K562 (cell line): ENCODE measurements at regions not wholly inside any gene's neighbourhood (a gene's known extent, or its start where the extent isn't known, plus 50 kb on each side); places are given as distances from the start of the nearest gene placed in this dataset.

ENCODE experiments used
- ATAC-seq: fragments of 200-7000 bp; cut with Tn5 transposase; 3 replicates; pipeline ENCODE4 v1.9.1; 2020; ENCODE audit warnings: moderate library complexity
- BruUV-seq: library from RNA; stranded (reverse); fragments of 400-500 nt; replicated peaks from 2 replicates; lab custom pipeline; 2021; lab: Mats Ljungman, UMichigan
- CTCF ChIA-PET: fragments of 300-600 bp; formaldehyde crosslinking; extraction: SDS; loops from one replicate; lab custom pipeline; 2021; ENCODE audit warnings: low intra/inter-chr PET ratio; lab: Yijun Ruan, JAX
- POLR2A ChIA-PET: fragments of 300-600, 350-650 bp; sonication (Branson Sonifier 250); formaldehyde crosslinking; extraction: SDS; loops from one replicate; lab custom pipeline; 2021; ENCODE audit warnings: antibody characterized with exemption, inconsistent platforms; lab: Yijun Ruan, JAX
- DNase-seq, 4 experiments: peaks; one replicate each; pipeline versions ENCODE4 v3.0.0 to v3.0.0-alpha.2; 2011 to 2018; ENCODE audit warnings: low spot score in 3 of 4, mixed read lengths in 3 of 4; ENCODE audit errors: extremely low read depth in 1 of 4
- FAIRE-seq: peaks from 2 replicates; lab custom pipeline; 2011; peaks lifted over from hg19 to GRCh38; lab: Jason Lieb, UNC
- H2AFZ ChIP-seq: 2 replicates; pipeline ENCODE4 v1.6.0; 2011; ENCODE audit warnings: low read depth, low read length, control low read depth, inconsistent platforms
- H3K27ac ChIP-seq: fragments of 200-600 bp; 3 replicates; pipeline ENCODE4 v1.8.0; 2011; ENCODE audit warnings: low read depth, mild to moderate bottlenecking, control low read depth, inconsistent platforms, low read length, moderate library complexity, mixed read lengths; ENCODE audit errors: extremely low read depth
- H3K27me3 ChIP-seq, 2 experiments: fragments of 300-600 bp in 1 of 2; 2 replicates in 1 of 2; 3 replicates in 1 of 2; pipeline versions ENCODE4 v1.6.0 to v1.8.0; 2011; ENCODE audit warnings: inconsistent platforms in 2 of 2, low read length in 2 of 2, mild to moderate bottlenecking in 1 of 2, mixed read lengths in 1 of 2, moderate library complexity in 1 of 2; ENCODE audit not compliant: control insufficient read depth in 2 of 2, insufficient read depth in 2 of 2
- H3K36me3 ChIP-seq: fragments of 300-600 bp; 3 replicates; pipeline ENCODE4 v1.8.0; 2011; ENCODE audit warnings: mild to moderate bottlenecking, low read length, inconsistent platforms; ENCODE audit not compliant: control insufficient read depth, insufficient read depth
- H3K4me1 ChIP-seq, 2 experiments: fragments of 200-600 bp in 1 of 2; replicated peaks in 1 of 2; 2 replicates in 1 of 2; 3 replicates in 1 of 2; pipeline versions ENCODE4 v1.5.1 to v1.8.0; 2011; ENCODE audit warnings: inconsistent platforms in 2 of 2, low read length in 2 of 2, mild to moderate bottlenecking in 1 of 2, mixed read lengths in 1 of 2, moderate library complexity in 1 of 2; ENCODE audit not compliant: control insufficient read depth in 2 of 2, insufficient read depth in 2 of 2
- H3K4me2 ChIP-seq: 2 replicates; pipeline ENCODE4 v1.6.1; 2011; ENCODE audit warnings: low read length, control low read depth, inconsistent platforms, mixed read lengths; ENCODE audit not compliant: insufficient read depth
- H3K4me3 ChIP-seq: fragments of 200-600 bp; sonication (generic), shearing (Covaris generic); 2 replicates; pipeline ENCODE4 v1.5.1; 2016; ENCODE audit warnings: control low read depth, inconsistent platforms
- H3K79me2 ChIP-seq: fragments of 200-600 bp; 3 replicates; pipeline ENCODE4 v1.8.0; 2011; ENCODE audit warnings: low read length, inconsistent platforms; ENCODE audit not compliant: control insufficient read depth, insufficient read depth
- H3K9ac ChIP-seq, 2 experiments: 2 replicates each; pipeline versions ENCODE4 v1.6.0 to v1.6.1; 2011; ENCODE audit warnings: low read depth in 2 of 2, low read length in 2 of 2, control low read depth in 1 of 2, inconsistent platforms in 1 of 2, mild to moderate bottlenecking in 1 of 2, mixed read lengths in 1 of 2; ENCODE audit not compliant: insufficient read depth in 1 of 2
- H3K9me1 ChIP-seq: one replicate; pipeline ENCODE4 v1.6.0; 2011; ENCODE audit warnings: inconsistent platforms, mild to moderate bottlenecking, low read length, moderate library complexity; ENCODE audit not compliant: control insufficient read depth, insufficient read depth
- H3K9me3 ChIP-seq: replicated peaks from 2 replicates; pipeline ENCODE4 v1.5.1; 2011; ENCODE audit warnings: low read depth, low read length, inconsistent platforms; ENCODE audit not compliant: control insufficient read depth, insufficient read depth
- H4K20me1 ChIP-seq: replicated peaks from 2 replicates; pipeline ENCODE4 v1.6.1; 2011; ENCODE audit warnings: low read length, inconsistent platforms, mixed read lengths; ENCODE audit not compliant: control insufficient read depth, insufficient read depth
- EP400 ChIP-seq: fragments of 450-650 bp; IDR thresholded peaks from 2 replicates; pipeline ENCODE4 v1.6.1; 2017; ENCODE audit warnings: antibody characterized with exemption, mild to moderate bottlenecking, moderate library complexity
- EZH2 ChIP-seq: IDR thresholded peaks from 2 replicates; pipeline ENCODE4 v1.6.1; 2012; ENCODE audit warnings: low read depth, mild to moderate bottlenecking, inconsistent platforms, low read length, borderline replicate concordance
- HCFC1 ChIP-seq: IDR thresholded peaks from 2 replicates; pipeline ENCODE4 v1.6.1; 2012; ENCODE audit warnings: low read depth, low read length, improper control_type of control experiment
- HNRNPL ChIP-seq: fragments of 200-400 bp; formaldehyde crosslinking; IDR thresholded peaks from 2 replicates; pipeline ENCODE4 v1.6.1; 2017; ENCODE audit warnings: low read depth, mild to moderate bottlenecking, low read length
- ID3 ChIP-seq, 2 experiments: fragments of 250-450 bp in 1 of 2; fragments of 450-650 bp in 1 of 2; sonication (Bioruptor Pico) in 1 of 2; IDR thresholded peaks; 2 replicates each; pipeline versions ENCODE4 v1.6.1 to v1.8.0; 2016 to 2021; ENCODE audit warnings: mild to moderate bottlenecking in 2 of 2, moderate library complexity in 2 of 2, missing compliant biosample characterization in 1 of 2, missing genetic modification characterization in 1 of 2
- JUN ChIP-seq, 2 experiments: sonication (generic) in 1 of 2; formaldehyde crosslinking in 1 of 2; IDR thresholded peaks; 2 replicates each; pipeline versions ENCODE4 v1.6.1 to v1.8.0; 2012 to 2022; ENCODE audit warnings: borderline replicate concordance in 2 of 2, mild to moderate bottlenecking in 2 of 2, improper control_type of control experiment in 1 of 2, low read depth in 1 of 2, low read length in 1 of 2, missing genetic modification reagents in 1 of 2
- KAT2B ChIP-seq: IDR thresholded peaks from one replicate; pipeline ENCODE4 v1.6.1; 2012; ENCODE audit warnings: low read depth, mild to moderate bottlenecking, control low read depth, inconsistent platforms, low read length, moderate library complexity
- NFIX ChIP-seq: fragments of 250-450 bp; sonication (Bioruptor Pico); IDR thresholded peaks from 2 replicates; pipeline ENCODE4 v1.4.0; 2020; ENCODE audit warnings: low read depth, mild to moderate bottlenecking, moderate library complexity
- PHB2 ChIP-seq: fragments of 450-650 bp; IDR thresholded peaks from 2 replicates; pipeline ENCODE4 v1.6.1; 2017; ENCODE audit warnings: low read depth
- PML ChIP-seq: IDR thresholded peaks from 2 replicates; pipeline ENCODE4 v1.6.1; 2012; ENCODE audit warnings: low read length, inconsistent platforms
- TEAD2 ChIP-seq: fragments of 450-650 bp; IDR thresholded peaks from 2 replicates; pipeline ENCODE4 v1.6.1; 2016; ENCODE audit warnings: missing genetic modification characterization, control low read depth, missing compliant biosample characterization
- ZC3H8 ChIP-seq: fragments of 450-650 bp; IDR thresholded peaks from 2 replicates; pipeline ENCODE4 v1.6.1; 2017
- ZNF124 ChIP-seq: sonication (generic); formaldehyde crosslinking; IDR thresholded peaks from 2 replicates; pipeline ENCODE4 v1.8.1; 2022; ENCODE audit warnings: missing genetic modification reagents
- ZNF133 ChIP-seq: fragments of 250-450 bp; sonication (Bioruptor Pico); IDR thresholded peaks from 2 replicates; pipeline ENCODE4 v1.4.0; 2020; ENCODE audit warnings: mild to moderate bottlenecking
- WGBS: fragments of 100-300 bp; shearing (Covaris generic); methylation state at CpG from one replicate; pipeline ENCODE4 v1.1.6; 2016; ENCODE audit warnings: low coverage, mixed read lengths; ENCODE audit not compliant: insufficient coverage; ENCODE audit errors: missing lambda C conversion rate; 5-methylcytosine and 5-hydroxymethylcytosine counted together
- in situ Hi-C: fragments of 300-500 bp; cut with MboI; formaldehyde crosslinking; loops from 4 replicates; pipeline ENCODE4 v1.15.0; 2018; ENCODE audit warnings: inconsistent platforms, mixed read lengths
- intact Hi-C: fragments of 100-400 bp; cut with micrococcal nuclease; formaldehyde crosslinking; loops from 2 replicates; pipeline ENCODE4 v1.14.2; 2022
- TF ChIP-seq, protein P1 (sequence below): sonication (generic); formaldehyde crosslinking; IDR thresholded peaks from 2 replicates; pipeline ENCODE4 v1.8.0; 2023; ENCODE audit warnings: mild to moderate bottlenecking, missing genetic modification reagents
- TF ChIP-seq, protein P2 (sequence below): fragments of 450-650 bp; IDR thresholded peaks from 2 replicates; pipeline ENCODE4 v1.6.1; 2016; ENCODE audit warnings: low read depth, mild to moderate bottlenecking, moderate library complexity
- TF ChIP-seq, protein P3 (sequence below), 2 experiments: fragments of 450-650 bp in 1 of 2; sonication (generic) in 1 of 2; formaldehyde crosslinking in 1 of 2; IDR thresholded peaks in 1 of 2; conservative IDR thresholded peaks in 1 of 2; 2 replicates each; pipeline versions ENCODE4 v1.6.1 to v1.8.1; 2016 to 2023; ENCODE audit warnings: mild to moderate bottlenecking in 2 of 2, moderate library complexity in 2 of 2, inconsistent platforms in 1 of 2, missing genetic modification reagents in 1 of 2

GRCh38 chr2:5123582-5124196 lies 568.5 kb upstream of the SOX11 start (continued):
- TF ChIP-seq, protein P1, sequence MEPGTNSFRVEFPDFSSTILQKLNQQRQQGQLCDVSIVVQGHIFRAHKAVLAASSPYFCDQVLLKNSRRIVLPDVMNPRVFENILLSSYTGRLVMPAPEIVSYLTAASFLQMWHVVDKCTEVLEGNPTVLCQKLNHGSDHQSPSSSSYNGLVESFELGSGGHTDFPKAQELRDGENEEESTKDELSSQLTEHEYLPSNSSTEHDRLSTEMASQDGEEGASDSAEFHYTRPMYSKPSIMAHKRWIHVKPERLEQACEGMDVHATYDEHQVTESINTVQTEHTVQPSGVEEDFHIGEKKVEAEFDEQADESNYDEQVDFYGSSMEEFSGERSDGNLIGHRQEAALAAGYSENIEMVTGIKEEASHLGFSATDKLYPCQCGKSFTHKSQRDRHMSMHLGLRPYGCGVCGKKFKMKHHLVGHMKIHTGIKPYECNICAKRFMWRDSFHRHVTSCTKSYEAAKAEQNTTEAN (CRISPR knock-in tag) = no peak
- TF ChIP-seq, all 486 proteins: peak for 0

DNA sequence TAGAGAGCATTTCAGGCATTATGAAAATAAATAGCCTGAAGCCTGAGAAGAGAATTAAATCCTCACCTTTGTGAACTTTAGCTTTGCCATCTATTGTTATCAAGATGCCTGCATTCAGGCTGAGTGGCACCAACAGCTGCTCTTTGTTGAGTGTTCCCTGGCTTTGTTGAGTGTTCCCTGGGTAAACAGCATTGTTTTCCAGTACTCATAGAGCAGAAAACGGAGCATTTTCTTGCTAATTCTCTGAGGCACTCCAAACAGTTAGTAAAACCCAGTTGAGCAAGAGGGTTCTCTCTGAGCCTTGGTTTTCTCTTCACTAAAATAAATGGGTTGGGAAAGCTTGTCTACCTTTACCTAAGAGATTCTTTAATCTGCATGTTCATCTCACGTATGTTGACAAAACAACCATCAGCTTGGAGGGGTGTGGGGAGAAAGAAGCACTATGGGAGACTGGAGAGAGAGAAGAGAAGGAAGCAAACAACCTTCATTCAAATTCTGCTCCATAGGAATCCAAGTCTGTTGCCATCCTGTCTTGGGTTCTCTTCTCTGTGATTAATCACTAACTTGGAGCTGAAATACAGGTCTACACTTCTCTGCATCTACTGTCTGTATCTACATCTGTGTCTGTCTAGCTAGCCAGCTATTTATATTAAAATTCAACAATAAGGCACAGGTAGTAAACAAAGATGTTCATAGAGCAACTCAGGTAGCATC lies 567.0 kb upstream of the SOX11 start:
- H3K9me3 ChIP-seq = no peaks in the 10 kb centered on the region
- in situ Hi-C loops = no loop called here
- no peak for FAIRE-seq
- TF ChIP-seq JUN (IDR thresholded peaks at IDR 0.05; ENCODE audit: borderline replicate concordance, low read depth, low read length) = no peak
- no peak for TF ChIP-seq JUN (CRISPR knock-in tag; IDR thresholded peaks at IDR 0.05; ENCODE audit: borderline replicate concordance)
- TF ChIP-seq HNRNPL = no peak
- TF ChIP-seq, protein P2, sequence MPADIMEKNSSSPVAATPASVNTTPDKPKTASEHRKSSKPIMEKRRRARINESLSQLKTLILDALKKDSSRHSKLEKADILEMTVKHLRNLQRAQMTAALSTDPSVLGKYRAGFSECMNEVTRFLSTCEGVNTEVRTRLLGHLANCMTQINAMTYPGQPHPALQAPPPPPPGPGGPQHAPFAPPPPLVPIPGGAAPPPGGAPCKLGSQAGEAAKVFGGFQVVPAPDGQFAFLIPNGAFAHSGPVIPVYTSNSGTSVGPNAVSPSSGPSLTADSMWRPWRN = no peak
- TF ChIP-seq NFIX (CRISPR knock-in tag) = no peak
- TF ChIP-seq, protein P3, sequence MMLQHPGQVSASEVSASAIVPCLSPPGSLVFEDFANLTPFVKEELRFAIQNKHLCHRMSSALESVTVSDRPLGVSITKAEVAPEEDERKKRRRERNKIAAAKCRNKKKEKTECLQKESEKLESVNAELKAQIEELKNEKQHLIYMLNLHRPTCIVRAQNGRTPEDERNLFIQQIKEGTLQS (IDR thresholded peaks at IDR 0.05) = no peak
- TF ChIP-seq, protein P3 (CRISPR knock-in tag; conservative IDR thresholded peaks at IDR 0.05) = no peak
- TF ChIP-seq PML = no peak
- no peak for TF ChIP-seq ZNF133
- no peak for TF ChIP-seq EZH2
- no peak for TF ChIP-seq ZC3H8
- TF ChIP-seq ZNF124 = no peak
- no peak for TF ChIP-seq ID3 (CRISPR knock-in tag; IDR thresholded peaks at IDR 0.05)
- TF ChIP-seq ID3 (tag; IDR thresholded peaks at IDR 0.05) = no peak
- TF ChIP-seq PHB2 = no peak
- no peak for TF ChIP-seq EP400
- TF ChIP-seq HCFC1 = no peak
- TF ChIP-seq TEAD2 = no peak
- TF ChIP-seq KAT2B = no peak

More for the DNA sequence above, 567.0 kb upstream of the SOX11 start:
- no peaks in the 10 kb centered on the region for H3K4me1 ChIP-seq
- POLR2A ChIA-PET = no interaction called here
- H3K9me1 ChIP-seq = no peaks in the 10 kb centered on the region
- WGBS = 0% methylated on average over 2 of the region's 2 CpGs
- ATAC-seq (no peak), DNase-seq (no peak)
- no peaks in the 10 kb centered on the region for H3K27me3 ChIP-seq
- no peaks in the 10 kb centered on the region for H3K79me2 ChIP-seq
- BruUV-seq = no TSS peak
- no peaks in the 10 kb centered on the region for H3K36me3 ChIP-seq
- H4K20me1 ChIP-seq = no peaks in the 10 kb centered on the region
- no peak overlapping the region for H3K4me2 ChIP-seq
- CTCF ChIA-PET = no interaction called here
- H3K9ac ChIP-seq = no peak overlapping the region
- no peak overlapping the region for H3K27ac ChIP-seq
- H2AFZ ChIP-seq = no peak overlapping the region
- intact Hi-C loops = no loop called here
- no peak overlapping the region for H3K4me3 ChIP-seq
